ENCODE measurements at regions not wholly inside any gene's neighbourhood (a gene's known extent, or its start where the extent isn't known, plus 50 kb on each side); places are given as distances from the start of the nearest gene placed in this dataset.
A peak's percentile ranks its signal among the peaks of the same experiment; 100 is the strongest.
"Not testable (repeated sequence)": the region's sequence is repeated elsewhere in the genome, so short reads cannot be mapped to it uniquely, and the experiment has no call there.

DNA sequence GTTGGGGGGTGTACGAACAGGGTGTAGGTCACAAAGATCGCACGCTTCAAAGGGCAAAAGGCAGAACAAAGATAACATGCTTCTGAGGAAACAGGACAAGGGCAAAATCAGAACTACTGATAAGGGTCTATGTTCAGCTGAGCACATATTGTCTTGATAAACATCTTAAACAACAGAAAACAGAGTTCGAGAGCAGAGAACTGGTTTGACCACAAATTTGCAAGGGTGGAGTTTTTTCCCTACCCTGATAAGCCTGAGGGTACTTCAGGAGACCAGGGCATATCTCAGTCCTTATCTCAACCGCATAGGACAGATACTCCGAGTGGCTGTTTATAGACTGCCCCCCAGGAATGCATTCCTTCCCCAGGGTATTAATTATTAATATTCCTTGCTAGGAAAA, 139.1 kb upstream of the CNTNAP4 start:
- H3K9me3 ChIP-seq (replicated peaks; ENCODE audit: low read length); H3K36me3 ChIP-seq (ENCODE audit: insufficient read depth, low read length); H3K4me2 ChIP-seq (ENCODE audit: low read length); H3K4me3 ChIP-seq (ENCODE audit: low read length); H3K27me3 ChIP-seq (ENCODE audit: control insufficient read depth, insufficient read depth, low read length); H3K4me1 ChIP-seq (ENCODE audit: control insufficient read depth, insufficient read depth, low read length); H3K9ac ChIP-seq (ENCODE audit: low read depth, low read length): not testable (repeated sequence)

DNA sequence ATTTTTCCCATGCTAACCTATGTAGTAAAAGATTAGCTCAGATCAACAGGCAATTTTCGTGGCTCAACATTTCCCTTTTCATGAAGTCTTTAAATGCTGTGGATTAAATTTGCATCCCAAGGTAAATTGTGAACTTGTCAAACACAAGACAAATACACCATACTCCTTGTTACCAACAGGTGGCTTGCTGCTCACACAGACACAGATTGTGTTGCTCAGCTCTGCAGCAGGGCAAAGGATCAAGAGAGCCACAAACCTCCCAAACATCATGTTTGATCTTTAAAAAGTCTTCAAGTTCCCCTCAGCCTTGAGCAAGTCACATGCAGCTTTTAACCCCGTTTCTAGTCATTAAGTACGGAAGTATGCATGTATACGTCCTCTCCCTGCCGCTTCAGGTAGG, 119.6 kb upstream of the CNTNAP4 start:
- H3K36me3 ChIP-seq (ENCODE audit: insufficient read depth, low read length), result no peaks in the 10 kb centered on the region
- H3K9ac ChIP-seq (ENCODE audit: low read depth, low read length), result no peak overlapping the region
- no peak overlapping the region for H3K4me3 ChIP-seq (ENCODE audit: low read length)
- no peaks in the 10 kb centered on the region for H3K4me1 ChIP-seq (ENCODE audit: control insufficient read depth, insufficient read depth, low read length)
- H3K4me2 ChIP-seq (ENCODE audit: low read length), result no peak overlapping the region
- no peaks in the 10 kb centered on the region for H3K27me3 ChIP-seq (ENCODE audit: control insufficient read depth, insufficient read depth, low read length)
- no peaks in the 10 kb centered on the region for H3K9me3 ChIP-seq (replicated peaks; ENCODE audit: low read length)

DNA sequence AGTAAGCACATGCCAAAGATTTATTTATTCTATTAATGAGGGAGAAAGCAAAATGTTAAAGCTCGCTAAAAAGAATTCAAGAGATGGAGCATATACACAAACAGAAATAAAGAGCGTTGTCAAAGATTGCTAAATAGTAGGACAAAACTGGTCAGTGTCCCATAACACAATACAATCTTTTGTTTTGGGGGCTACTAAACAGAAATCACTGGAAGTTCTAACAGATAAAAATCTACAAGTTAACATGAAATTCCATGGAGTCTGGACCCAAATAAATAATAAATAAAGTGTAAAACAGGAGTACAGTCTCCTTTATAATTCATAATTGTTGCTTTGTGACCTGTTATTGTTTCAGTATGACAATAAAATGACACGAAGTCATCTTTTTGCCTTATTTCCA, 115.2 kb upstream of the CNTNAP4 start:
- no peak overlapping the region for H3K4me3 ChIP-seq (ENCODE audit: low read length)
- no peaks in the 10 kb centered on the region for H3K36me3 ChIP-seq (ENCODE audit: insufficient read depth, low read length)
- H3K9me3 ChIP-seq (replicated peaks; ENCODE audit: low read length), result no peaks in the 10 kb centered on the region
- no peak overlapping the region for H3K9ac ChIP-seq (ENCODE audit: low read depth, low read length)
- H3K27me3 ChIP-seq (ENCODE audit: control insufficient read depth, insufficient read depth, low read length), result no peaks in the 10 kb centered on the region
- no peak overlapping the region for H3K4me2 ChIP-seq (ENCODE audit: low read length)
- no peaks in the 10 kb centered on the region for H3K4me1 ChIP-seq (ENCODE audit: control insufficient read depth, insufficient read depth, low read length)

DNA sequence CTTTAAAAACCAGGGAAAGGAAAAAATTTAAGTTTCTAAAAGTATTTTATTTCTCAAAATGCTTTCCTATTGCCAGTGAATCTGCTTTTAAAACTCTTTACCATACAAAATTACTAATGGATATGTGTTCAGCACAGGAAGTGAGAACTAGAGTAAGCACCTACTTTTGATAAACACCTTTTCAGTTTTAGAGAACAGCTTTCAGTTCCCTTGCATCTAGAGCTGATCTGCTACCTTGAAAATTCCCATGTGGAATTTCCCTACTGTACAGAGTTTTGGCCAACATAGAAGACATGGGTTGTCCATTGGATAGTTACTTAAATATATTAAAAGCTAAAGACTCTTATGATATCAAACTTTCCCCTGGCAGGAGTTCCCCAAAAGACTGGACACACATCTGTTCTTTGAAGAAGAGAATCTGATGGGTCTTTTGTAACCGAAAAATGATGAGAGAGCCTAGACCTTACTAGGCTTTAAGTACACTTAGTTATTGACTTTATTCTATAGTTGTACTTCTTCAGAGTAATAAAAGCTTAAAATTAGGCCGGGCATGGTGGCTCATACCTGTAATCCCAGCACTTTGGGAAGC, 112.1 kb upstream of the CNTNAP4 start:
- no peaks in the 10 kb centered on the region for H3K36me3 ChIP-seq (ENCODE audit: insufficient read depth, low read length)
- no peaks in the 10 kb centered on the region for H3K9me3 ChIP-seq (replicated peaks; ENCODE audit: low read length)
- no peak overlapping the region for H3K9ac ChIP-seq (ENCODE audit: low read depth, low read length)
- no peak overlapping the region for H3K4me3 ChIP-seq (ENCODE audit: low read length)
- no peaks in the 10 kb centered on the region for H3K27me3 ChIP-seq (ENCODE audit: control insufficient read depth, insufficient read depth, low read length)
- H3K4me1 ChIP-seq (ENCODE audit: control insufficient read depth, insufficient read depth, low read length), result no peaks in the 10 kb centered on the region
- H3K4me2 ChIP-seq (ENCODE audit: low read length), result no peak overlapping the region

DNA sequence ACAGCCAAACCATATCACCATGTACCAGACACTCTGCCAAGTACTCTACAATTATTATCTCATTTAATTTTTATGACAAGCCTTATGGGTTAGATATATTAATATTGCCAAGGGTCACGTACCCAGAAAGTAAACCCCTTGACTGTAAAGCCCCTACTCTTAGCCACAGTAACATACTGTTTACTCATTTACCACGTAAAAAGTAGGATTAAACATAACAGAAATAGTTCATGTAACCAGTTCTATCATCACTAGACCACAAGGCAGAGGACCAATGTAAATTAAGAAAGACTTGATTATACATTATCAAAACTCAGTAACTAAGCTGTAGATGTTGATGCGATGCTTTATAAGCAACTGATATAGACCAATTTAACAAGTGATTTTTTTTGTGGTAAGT, 101.5 kb upstream of the CNTNAP4 start:
- H3K36me3 ChIP-seq (ENCODE audit: insufficient read depth, low read length), result no peaks in the 10 kb centered on the region
- no peak overlapping the region for H3K4me2 ChIP-seq (ENCODE audit: low read length)
- H3K9me3 ChIP-seq (replicated peaks; ENCODE audit: low read length), result peaks cover 4% of the 10 kb centered on the region

DNA sequence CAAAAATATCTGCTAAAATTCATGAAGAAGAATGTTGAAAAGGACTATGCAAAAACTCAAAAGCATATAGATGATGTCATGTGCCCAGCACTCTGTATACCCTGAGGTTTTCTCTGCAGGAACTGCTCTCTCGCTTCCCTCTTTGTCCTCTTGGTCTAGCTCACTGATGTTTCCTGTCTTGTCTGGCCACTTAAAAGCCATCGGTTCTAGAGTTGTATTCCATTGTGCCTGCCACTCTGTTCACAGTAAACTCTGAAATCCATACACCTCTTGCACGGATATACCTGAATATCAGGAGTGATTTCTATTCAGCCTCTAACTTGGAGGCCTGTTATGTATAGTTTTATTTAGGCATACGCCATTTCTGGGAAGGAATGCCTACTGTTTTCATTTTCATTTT, 101.0 kb upstream of the CNTNAP4 start:
- H3K27me3 ChIP-seq (ENCODE audit: control insufficient read depth, insufficient read depth, low read length), result no peaks in the 10 kb centered on the region
- H3K9ac ChIP-seq (ENCODE audit: low read depth, low read length), result no peak overlapping the region
- no peaks in the 10 kb centered on the region for H3K36me3 ChIP-seq (ENCODE audit: insufficient read depth, low read length)
- peaks cover 4% of the 10 kb centered on the region for H3K9me3 ChIP-seq (replicated peaks; ENCODE audit: low read length)
- no peak overlapping the region for H3K4me3 ChIP-seq (ENCODE audit: low read length)
- H3K4me2 ChIP-seq (ENCODE audit: low read length), result no peak overlapping the region
- H3K4me1 ChIP-seq (ENCODE audit: control insufficient read depth, insufficient read depth, low read length), result no peaks in the 10 kb centered on the region

More for the DNA sequence above, 101.5 kb upstream of the CNTNAP4 start:
- Histone ChIP-seq H3K9ac (ENCODE audit: low read depth, low read length) (no peak overlapping the region), H3K4me1 (ENCODE audit: control insufficient read depth, insufficient read depth, low read length) (no peaks in the 10 kb centered on the region), H3K4me3 (ENCODE audit: low read length) (no peak overlapping the region), H3K27me3 (ENCODE audit: control insufficient read depth, insufficient read depth, low read length) (no peaks in the 10 kb centered on the region)

DNA sequence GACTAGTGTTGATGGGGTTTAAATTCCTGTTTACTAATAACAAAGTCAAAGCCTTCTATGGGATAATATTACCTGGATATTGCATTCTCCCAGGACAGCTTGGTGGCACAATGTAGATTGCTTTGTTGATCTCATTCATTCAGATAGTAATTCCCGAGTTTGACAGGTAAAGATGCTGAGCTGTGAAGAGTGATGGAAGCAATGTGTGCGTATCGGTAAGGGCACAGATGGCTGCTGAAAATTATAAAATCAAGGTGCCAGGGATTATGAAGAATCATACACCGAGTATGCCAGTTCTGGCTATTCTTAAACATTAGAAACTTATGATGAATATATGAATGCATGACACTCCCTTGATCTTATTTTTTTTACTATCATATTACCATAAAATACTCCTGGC, 100.6 kb upstream of the CNTNAP4 start:
- Histone ChIP-seq H3K36me3 (ENCODE audit: insufficient read depth, low read length) (no peaks in the 10 kb centered on the region), H3K4me3 (ENCODE audit: low read length) (no peak overlapping the region), H3K9ac (ENCODE audit: low read depth, low read length) (no peak overlapping the region), H3K4me2 (ENCODE audit: low read length) (no peak overlapping the region), H3K27me3 (ENCODE audit: control insufficient read depth, insufficient read depth, low read length) (no peaks in the 10 kb centered on the region), H3K4me1 (ENCODE audit: control insufficient read depth, insufficient read depth, low read length) (no peaks in the 10 kb centered on the region), H3K9me3 (replicated peaks; ENCODE audit: low read length) (peaks cover 4% of the 10 kb centered on the region)

DNA sequence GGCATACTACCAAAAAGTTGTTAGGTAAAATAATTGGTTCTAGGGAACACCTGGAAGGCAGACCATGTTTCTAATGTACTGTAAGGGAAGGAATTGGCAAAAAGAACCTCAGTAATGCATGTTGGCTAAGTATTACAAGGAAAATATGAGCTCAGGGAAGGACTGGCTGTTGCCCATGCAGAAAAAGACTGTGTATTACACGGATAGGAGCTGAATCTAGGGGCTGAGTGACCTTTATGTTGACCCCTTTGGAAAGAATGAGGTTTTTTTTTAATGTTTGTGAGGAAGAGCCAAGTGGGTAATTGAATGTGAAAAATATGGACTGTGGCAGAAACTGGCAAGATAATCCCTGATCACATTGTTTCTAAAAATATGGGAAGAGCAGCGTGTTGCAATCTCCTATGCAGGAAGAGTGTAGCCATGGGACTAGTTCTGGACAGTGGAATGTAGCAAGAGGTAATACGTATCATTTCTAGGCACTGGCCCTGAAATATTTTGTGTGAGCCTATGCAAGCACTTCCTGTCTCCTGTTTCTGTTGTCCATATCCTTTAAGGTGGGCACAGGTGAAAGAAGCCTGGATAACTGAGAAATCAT, 95.1 kb upstream of the CNTNAP4 start:
- Histone ChIP-seq H3K4me2 (ENCODE audit: low read length) (no peak overlapping the region), H3K9ac (ENCODE audit: low read depth, low read length) (no peak overlapping the region), H3K4me3 (ENCODE audit: low read length) (no peak overlapping the region), H3K9me3 (replicated peaks; ENCODE audit: low read length) (peaks cover 3% of the 10 kb centered on the region), H3K4me1 (ENCODE audit: control insufficient read depth, insufficient read depth, low read length) (no peaks in the 10 kb centered on the region), H3K27me3 (ENCODE audit: control insufficient read depth, insufficient read depth, low read length) (no peaks in the 10 kb centered on the region), H3K36me3 (ENCODE audit: insufficient read depth, low read length) (no peaks in the 10 kb centered on the region)

DNA sequence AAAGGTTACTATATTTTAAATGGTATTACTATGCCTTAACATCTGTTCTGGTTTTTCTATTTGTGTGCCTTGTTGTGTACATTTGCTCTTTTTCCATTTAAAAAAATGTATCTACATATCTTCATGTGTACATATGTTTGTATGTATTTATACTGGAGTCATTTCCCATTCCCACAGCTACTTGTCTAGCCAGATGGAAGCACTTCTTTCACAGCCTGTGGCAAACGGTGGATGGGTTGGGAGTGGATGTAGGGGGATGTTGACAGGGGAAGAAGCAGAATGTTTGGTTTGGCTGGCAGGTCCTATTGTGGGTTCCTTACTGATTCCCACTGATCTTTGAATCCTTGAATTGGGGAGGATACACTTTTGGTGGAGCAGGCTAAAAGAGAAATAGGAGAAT, 93.6 kb upstream of the CNTNAP4 start:
- Histone ChIP-seq H3K9ac (ENCODE audit: low read depth, low read length) (no peak overlapping the region), H3K4me2 (ENCODE audit: low read length) (no peak overlapping the region), H3K36me3 (ENCODE audit: insufficient read depth, low read length) (no peaks in the 10 kb centered on the region), H3K4me1 (ENCODE audit: control insufficient read depth, insufficient read depth, low read length) (no peaks in the 10 kb centered on the region), H3K27me3 (ENCODE audit: control insufficient read depth, insufficient read depth, low read length) (no peaks in the 10 kb centered on the region), H3K4me3 (ENCODE audit: low read length) (no peak overlapping the region), H3K9me3 (replicated peaks; ENCODE audit: low read length) (peaks cover 3% of the 10 kb centered on the region)

DNA sequence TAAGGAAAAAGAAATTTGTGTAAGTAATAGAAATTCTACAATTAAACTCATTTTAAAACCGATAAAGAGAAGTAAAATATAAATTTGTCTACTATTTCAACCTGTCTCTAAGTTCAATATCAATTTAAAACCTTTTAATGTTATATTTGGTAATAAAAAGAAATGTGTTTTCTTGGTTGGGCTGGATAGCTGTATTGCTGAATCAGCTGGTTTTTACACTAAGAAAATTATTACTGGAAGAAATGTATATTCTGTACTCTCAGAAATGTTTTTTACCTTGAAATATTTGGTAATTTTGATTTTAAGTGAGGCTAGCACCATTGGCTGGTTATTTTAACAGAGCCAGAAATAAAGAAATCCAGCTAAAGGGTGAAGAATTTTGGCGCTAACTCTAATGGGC, 87.1 kb upstream of the CNTNAP4 start:
- Histone ChIP-seq H3K9me3 (replicated peaks; ENCODE audit: low read length) (peaks cover 3% of the 10 kb centered on the region), H3K36me3 (ENCODE audit: insufficient read depth, low read length) (no peaks in the 10 kb centered on the region), H3K4me3 (ENCODE audit: low read length) (no peak overlapping the region), H3K9ac (ENCODE audit: low read depth, low read length) (no peak overlapping the region), H3K4me1 (ENCODE audit: control insufficient read depth, insufficient read depth, low read length) (no peaks in the 10 kb centered on the region), H3K27me3 (ENCODE audit: control insufficient read depth, insufficient read depth, low read length) (no peaks in the 10 kb centered on the region), H3K4me2 (ENCODE audit: low read length) (no peak overlapping the region)

DNA sequence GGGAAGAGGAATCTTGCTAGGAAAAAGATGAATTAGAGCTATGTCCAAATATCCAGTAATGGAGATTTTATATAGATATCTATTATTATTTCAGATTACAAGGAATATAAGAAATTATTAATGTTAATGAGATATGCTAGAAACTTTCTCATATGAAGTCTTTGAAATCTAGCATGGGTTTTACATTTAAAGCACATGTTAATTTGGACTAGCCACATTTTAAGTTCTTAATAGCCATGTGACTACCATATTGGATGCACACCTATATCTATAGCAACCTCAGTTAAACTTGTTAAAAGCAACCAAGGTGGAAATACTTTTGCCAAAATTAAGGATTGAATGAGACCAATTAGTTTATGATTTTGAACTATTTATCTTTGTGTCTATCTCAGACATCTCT, 86.7 kb upstream of the CNTNAP4 start:
- Histone ChIP-seq H3K9ac (ENCODE audit: low read depth, low read length) (no peak overlapping the region), H3K4me2 (ENCODE audit: low read length) (no peak overlapping the region), H3K4me3 (ENCODE audit: low read length) (no peak overlapping the region), H3K36me3 (ENCODE audit: insufficient read depth, low read length) (no peaks in the 10 kb centered on the region), H3K9me3 (replicated peaks; ENCODE audit: low read length) (peaks cover 3% of the 10 kb centered on the region), H3K27me3 (ENCODE audit: control insufficient read depth, insufficient read depth, low read length) (no peaks in the 10 kb centered on the region), H3K4me1 (ENCODE audit: control insufficient read depth, insufficient read depth, low read length) (no peaks in the 10 kb centered on the region)

DNA sequence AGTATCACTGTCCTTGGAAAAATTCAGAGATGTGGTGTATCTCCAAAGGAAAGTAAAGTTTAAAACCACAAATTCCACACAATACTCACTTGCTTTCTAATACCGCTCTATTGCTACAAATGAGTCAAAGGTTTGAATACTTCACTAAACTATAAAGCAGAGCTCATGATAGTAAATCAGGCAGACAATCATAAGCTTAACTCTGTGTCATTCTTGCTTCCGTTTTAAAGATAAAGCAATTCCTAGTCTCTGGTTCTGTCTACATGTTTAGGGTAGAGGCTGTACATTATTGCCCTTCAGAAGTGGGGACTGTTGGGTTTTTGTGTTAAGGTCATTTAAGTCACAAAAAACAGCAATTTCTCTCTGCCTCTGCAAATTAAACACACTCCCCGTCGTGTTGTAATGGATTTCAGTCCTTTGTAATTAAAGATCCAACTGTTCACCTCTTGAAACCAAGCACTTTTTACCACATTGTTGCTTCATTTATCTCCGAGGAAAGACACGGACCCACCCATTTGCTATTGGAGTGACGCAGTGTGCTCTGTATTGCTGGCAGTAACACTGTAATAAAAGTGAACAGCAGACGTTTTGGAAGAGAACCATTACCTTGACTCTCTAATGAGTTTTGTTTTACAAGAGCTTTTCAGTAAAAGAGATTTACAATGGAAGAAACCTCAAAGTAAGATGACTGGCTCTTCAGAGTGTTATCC, 83.1 kb upstream of the CNTNAP4 start:
- Histone ChIP-seq H3K4me2 (ENCODE audit: low read length) (no peak overlapping the region), H3K4me1 (ENCODE audit: control insufficient read depth, insufficient read depth, low read length) (no peaks in the 10 kb centered on the region), H3K4me3 (ENCODE audit: low read length) (peak overlapping the region; percentile 1), H3K9me3 (replicated peaks; ENCODE audit: low read length) (no peaks in the 10 kb centered on the region), H3K27me3 (ENCODE audit: control insufficient read depth, insufficient read depth, low read length) (no peaks in the 10 kb centered on the region), H3K36me3 (ENCODE audit: insufficient read depth, low read length) (no peaks in the 10 kb centered on the region), H3K9ac (ENCODE audit: low read depth, low read length) (no peak overlapping the region)
